Body of pancreas (tissue), 4 donors: ENCODE measurements at regions not wholly inside any gene's neighbourhood (a gene's known extent, or its start where the extent isn't known, plus 50 kb on each side); places are given as distances from the start of the nearest gene placed in this dataset.

Experiments used
- POLR2A ChIP-seq, 3 donors: fragments of 450-650 bp; IDR thresholded peaks; one replicate each; pipeline ENCODE4 v1.6.1; 2016; ENCODE audit warnings: antibody characterized with exemption in 3 of 3, mild to moderate bottlenecking in 2 of 3
- TF ChIP-seq, protein P1 (sequence below), 7 experiments: fragments of 450-650 bp in 4 of 7; fragments of 200-600 bp in 3 of 7; sonication (generic) in 3 of 7; IDR thresholded peaks; one replicate each; pipeline ENCODE4 v1.5.1; 2016 to 2019; ENCODE audit warnings: antibody characterized with exemption in 7 of 7

DNA sequence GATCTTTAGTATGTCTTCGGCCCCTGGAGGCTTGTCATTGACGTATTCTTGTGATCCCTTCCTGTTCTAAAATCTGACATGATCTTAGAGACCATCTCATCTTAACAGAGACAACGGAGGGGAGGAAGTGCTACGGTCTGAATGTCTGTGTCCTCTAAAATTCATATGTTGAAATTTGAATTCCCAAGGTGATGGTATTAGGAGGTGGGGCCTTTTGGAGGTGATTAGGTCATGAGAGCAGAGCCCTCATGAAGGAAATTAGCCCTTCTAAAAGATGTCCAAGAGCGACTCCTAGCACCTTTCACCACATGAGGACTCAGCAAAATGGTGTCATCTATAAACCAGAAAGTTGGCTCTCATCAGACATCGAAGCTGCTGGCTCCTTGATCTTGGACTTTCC lies 233.2 kb upstream of the CMC1 start:
- TF ChIP-seq, protein P1, sequence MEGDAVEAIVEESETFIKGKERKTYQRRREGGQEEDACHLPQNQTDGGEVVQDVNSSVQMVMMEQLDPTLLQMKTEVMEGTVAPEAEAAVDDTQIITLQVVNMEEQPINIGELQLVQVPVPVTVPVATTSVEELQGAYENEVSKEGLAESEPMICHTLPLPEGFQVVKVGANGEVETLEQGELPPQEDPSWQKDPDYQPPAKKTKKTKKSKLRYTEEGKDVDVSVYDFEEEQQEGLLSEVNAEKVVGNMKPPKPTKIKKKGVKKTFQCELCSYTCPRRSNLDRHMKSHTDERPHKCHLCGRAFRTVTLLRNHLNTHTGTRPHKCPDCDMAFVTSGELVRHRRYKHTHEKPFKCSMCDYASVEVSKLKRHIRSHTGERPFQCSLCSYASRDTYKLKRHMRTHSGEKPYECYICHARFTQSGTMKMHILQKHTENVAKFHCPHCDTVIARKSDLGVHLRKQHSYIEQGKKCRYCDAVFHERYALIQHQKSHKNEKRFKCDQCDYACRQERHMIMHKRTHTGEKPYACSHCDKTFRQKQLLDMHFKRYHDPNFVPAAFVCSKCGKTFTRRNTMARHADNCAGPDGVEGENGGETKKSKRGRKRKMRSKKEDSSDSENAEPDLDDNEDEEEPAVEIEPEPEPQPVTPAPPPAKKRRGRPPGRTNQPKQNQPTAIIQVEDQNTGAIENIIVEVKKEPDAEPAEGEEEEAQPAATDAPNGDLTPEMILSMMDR (IDR thresholded peaks at IDR 0.05), result no peak
- no peak for TF ChIP-seq POLR2A (IDR thresholded peaks at IDR 0.05)
